NCI-H187 (cell line): ENCODE measurements at regions not wholly inside any gene's neighbourhood (a gene's known extent, or its start where the extent isn't known, plus 50 kb on each side); places are given as distances from the start of the nearest gene placed in this dataset.

Experiments used
- DNase-seq, 2 experiments: peaks; one replicate each; lab custom pipeline; 2025; lab: John Stamatoyannopoulos, UW

DNA sequence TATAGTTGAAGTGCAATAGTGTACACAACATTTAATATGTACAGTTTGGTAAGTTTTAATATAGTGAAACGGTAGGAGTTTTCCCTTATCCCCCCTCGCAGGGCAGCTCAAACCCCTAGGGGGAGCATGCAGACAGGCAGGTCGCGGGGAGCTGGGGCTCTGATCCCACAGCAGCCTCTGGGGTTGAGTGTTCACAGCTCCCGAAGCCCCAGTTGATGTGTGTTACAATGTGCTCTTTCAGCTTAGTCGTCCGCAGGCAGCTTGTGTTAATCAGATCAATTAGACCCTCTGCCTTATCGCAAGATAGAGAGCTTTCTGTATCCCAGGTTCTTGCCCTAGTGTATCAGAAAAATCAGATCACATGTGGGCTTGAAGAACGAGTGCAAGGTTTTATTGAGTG is 143.1 kb upstream of the CHRNA7 start:
- no peak for DNase-seq

DNA sequence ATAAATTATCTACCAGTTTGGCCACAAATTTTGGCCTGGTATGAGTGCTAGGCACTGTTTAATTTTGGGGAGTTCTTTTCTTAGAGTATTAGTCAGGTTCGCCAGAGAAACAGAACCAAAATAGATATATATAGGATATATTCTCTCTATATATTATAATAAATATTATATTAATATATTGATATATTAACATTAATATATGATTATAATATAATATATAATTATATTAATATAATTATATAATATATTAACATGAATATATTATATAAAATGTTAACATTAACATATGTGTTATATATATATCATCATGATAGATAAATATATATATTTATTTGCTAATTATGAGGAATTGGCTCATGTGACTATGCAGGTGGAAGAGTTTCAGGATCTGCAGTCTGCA is 137.8 kb upstream of the CHRNA7 start:
- DNase-seq = no peak

DNA sequence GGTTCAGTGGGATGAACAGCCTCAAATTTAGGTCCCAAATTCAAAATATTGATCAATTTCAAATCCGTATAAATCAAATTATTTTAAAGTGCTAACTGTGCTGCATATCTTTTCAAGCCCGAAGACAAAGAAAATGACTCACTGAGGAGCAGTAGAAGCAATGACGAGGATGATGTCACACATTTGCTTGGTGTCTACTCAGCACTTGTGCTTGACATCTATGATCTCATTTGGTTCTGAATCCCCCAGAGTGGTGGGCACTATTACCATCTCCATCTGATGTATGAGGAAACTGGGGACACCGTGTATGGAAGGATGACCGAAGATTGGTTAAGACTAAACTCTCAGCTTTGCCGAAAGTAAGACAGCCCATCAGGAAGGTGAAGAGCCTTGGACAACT is 136.5 kb upstream of the CHRNA7 start:
- no peak for DNase-seq

DNA sequence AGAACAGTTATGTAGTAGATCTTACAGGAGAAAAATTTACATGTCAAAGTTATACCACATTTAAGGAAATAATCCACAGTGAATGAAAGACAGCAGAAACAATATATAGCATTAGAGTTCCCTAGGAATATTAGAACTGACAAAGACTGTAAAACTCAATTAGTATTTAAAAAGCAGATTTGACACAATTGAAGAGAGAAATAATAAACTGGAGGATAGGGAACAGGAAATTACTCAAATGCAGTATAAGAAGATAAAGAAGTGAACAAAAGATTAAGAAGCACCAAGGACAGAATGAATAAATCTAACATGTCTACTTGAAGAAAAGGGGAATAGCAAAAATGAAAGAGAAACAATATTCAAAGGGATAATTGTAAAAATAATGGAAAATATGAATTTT is 132.6 kb upstream of the CHRNA7 start:
- DNase-seq = no peak

DNA sequence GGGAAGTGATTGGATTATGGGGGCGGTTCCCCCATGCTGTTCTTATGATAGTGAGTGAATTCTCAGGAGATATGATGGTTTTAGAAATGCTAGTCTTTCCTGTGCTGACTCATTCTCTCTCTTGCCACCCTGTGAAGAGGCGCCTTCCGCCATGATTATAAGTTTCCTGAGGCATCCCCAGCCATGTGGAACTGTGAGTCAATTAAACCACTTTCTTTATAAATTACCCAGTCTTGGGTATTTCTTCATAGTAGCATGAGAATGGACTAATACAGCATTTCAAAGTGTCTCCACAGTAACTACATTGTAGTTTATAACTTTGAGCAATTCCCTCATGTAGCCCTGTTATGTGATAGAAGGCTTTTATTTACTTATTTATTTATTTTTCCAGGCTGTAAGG is 128.8 kb upstream of the CHRNA7 start:
- no peak for DNase-seq

DNA sequence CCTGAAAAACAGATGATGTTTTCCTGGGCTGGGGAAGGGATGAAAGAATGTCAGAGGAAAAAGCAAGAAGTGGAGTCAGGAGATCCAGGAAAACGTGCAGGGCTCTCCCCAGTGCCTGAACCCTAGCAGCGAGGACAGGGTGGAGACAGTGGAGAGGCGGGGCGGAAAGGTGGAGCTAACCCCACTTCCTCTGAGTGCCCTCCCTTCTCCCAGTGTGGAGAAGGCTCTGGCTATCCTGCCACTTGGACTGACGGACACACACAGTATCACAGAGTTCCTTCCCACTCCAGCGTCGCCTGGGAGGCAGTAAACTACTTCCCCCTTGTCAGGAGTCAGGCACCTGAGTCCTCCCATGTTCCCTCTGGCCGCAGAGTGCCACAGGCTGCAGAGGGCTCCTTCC is 125.3 kb upstream of the CHRNA7 start:
- no peak for DNase-seq

DNA sequence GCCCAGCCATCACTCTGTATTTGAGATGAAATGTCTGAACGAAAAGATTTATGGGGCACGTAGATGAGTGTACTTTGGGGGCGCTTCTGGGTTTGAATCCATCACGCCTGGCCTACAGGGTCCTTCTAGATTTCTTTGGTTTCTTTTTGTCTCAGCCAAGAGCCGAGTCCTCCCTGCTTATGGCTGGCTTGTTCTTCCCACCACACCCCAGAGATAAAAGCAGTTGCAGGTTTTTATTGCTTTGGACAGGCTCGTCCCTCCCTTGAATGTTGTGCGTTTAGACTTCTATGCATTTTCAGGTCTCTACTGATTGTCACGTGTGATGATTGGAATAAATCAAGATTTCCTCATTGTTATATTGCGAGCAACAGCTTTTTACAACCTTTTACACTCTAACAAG is 104.8 kb upstream of the CHRNA7 start:
- DNase-seq = no peak

DNA sequence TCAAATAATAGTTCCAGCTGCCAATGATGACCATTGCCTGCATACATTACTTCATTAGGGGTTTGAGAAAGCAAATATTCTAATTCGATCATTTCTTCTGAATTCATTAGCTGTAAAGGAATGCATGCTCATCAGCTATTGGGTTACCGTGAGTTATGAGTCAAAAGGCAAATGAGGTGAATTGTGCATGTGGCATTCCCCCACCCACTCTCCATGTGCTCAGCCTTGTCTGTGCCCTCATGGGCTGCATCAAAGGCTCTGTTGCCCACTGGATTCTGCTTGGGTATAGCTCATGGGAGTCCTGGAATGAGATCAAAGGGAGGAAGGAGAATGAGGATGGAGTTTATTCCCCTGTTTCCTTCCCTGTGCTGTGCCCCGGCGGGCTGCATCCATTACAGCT is 99.3 kb upstream of the CHRNA7 start:
- DNase-seq = no peak

DNA sequence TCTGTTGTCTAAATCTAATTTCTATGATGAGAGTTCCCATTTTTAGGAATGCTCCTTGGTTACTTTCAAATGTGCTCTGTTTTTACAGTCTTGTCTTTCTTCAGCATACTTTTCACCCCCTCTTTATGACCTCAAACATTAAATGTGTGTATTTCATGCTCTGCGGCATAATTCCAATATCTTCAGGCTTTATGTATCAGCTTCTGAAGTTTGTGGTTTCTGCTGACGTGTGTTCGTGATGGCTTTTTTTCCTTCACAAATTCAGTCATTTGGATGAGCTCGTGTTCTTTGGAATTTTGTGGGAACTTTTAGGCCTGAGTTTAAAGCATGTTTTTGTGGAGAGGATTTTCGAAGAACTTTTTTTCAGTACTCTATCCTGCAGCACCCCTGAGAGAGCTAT is 97.7 kb upstream of the CHRNA7 start:
- no peak for DNase-seq

DNA sequence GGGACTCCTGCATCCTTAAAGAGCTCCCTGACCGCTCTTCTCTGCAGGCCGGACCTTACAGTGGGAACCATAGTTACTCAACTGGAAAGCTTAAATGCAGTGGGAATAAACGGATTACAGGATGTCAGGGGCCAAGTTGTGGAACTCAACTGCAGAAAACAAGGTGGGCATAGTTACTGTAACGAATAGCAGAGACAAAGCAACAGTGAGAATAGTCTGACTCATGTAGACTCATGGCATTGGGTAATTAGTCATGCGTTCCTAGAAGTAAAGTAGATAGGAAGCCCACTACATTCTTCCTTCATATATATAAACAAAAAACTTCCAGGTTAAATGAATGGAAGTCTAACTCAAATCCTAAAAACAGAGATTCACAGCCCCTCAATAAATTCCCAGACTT is 95.5 kb upstream of the CHRNA7 start:
- no peak for DNase-seq

DNA sequence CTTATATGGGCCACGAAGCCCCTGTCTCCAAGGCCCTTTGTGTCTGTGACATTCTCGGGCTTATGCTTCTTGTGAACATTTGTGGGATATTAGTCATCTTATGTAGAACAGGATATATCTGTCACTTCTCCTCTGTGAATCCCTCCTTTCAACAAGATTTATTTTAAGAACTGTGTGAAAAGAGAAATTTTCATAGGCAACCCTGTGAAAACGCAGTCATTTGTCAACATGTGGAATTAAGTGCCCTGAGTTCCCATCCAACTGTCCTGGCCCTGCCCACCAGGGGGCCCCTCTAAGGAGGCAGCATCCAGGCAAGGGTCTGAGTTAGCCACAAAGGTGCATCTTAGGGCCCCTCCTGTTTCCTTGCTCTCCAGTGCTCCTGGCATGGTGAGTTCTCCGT is 76.8 kb upstream of the CHRNA7 start:
- DNase-seq = no peak

DNA sequence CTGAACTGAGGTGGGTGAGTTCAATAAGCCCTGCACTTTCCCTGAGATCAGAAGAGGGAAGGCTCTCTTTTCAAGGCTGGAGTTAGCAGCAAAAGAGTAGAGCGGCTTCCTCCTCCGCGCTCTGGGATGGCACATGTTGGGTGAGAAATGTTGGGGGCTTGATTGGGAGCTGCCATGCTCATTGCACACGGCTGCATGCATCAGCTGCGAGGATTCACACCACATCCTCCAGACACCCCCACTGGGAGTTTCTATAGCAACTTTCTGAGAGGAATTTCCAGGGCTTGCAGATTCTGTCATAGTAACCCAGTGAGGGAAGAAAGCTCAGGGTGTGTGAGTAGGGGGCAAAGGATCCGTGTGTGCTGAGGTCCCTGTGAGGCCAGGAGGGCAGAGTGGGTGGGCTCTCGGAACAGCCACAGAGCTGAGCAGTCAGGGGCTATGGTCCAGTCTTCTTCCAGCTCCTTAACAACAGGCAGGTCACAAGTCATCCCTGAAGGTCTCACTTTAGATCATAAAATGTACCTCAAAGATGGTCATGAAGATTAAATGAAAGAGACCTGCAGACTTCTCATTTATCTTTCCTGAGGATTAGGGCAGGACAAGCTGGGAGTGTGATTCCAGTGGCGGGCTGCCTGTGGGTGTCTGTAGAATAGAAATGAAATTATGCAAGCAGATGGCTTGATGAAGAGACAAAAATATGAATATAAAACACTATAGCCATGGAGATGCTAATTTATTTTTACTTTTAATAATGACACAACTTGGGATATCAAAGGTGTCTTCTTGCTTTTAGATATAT is 75.7 kb upstream of the CHRNA7 start:
- DNase-seq = no peak

DNA sequence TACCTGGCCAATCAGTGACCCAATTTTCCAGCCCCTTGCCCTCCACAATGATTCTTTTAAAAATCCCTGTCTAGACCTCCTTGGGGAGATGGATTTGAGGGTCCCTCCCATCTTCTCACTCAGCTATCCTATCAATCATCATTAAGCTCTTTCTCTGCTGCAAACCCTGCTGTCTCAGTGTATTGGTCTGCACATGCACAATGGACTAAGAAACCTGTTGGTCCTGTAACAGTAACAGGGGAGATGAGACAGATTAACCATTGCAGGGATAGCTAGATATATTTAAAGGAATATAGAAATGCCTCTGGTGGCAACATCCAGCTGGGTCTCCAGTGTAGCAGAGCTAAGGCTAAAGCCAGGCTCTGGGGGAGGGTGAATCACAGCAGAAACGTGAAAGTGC is 74.6 kb upstream of the CHRNA7 start:
- DNase-seq = no peak

DNA sequence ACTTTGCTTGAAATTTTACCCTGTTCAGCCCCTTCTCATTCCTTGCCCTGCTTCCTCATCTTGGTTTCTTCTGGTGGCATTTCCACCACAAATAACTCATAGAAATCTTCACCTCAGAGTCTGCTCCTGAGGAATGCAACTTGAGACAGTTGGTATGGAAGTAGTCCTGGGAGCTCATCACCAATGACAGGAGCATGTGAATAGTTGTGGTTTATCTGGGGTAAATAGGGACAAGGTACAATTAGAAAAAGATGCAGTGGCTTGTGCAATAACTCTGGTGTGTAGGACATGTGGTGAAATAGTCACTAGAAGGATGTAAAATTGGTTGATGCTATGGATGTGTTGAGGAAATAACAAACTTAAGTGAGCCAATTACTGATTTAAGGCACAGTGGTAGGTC is 72.7 kb upstream of the CHRNA7 start:
- no peak for DNase-seq

DNA sequence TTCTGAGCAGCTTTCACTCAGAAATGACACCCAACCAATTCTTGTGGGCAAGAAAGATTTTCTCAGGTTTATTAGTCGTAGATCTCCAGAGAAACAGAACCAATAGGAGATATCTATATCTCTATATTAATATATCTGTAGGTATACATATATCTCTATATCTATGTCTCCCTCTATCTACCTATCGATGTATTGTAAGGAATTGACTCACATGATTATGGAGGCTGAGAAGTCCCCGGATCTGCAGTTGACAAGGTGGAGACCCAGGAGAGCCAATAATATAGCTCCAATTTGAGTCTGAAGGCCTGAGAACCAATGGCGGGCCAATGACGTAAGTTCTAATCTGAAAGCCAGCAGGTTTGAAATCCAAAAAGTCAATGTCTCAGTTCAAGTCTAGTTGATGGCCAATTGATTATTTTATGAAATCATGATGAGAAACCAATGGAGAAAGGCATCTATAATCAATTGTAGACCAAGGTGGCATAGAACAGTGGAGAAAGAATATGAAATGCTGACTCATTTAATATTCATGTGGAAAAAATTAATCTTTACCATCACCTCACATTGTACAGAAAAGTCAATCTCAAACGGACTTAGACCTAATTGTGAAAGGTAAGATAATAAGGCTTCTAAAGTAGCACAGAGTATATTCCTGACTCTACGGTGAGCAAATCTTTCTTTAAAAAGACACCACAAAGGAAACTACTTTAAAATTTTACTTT is 65.6 kb upstream of the CHRNA7 start:
- DNase-seq = no peak

DNA sequence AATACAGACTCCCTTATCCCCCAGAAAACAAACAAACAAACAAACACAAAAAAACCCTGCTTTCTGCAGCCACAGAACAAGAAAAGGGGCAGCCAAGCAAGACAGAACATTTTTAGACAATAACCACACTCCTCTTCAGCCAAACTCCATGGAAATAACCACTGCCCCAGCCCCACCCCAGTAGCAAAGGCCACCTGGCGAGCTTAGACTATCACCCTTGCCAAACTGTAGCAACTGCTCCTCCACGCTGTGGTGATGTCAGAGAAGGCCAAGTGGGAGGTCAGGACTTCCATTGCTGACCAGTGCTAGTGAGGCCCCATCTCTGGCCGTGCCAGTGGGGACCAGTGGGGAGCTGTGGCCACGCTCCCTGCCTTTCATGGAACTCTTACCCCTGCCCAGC is 60.3 kb upstream of the CHRNA7 start:
- no peak for DNase-seq

DNA sequence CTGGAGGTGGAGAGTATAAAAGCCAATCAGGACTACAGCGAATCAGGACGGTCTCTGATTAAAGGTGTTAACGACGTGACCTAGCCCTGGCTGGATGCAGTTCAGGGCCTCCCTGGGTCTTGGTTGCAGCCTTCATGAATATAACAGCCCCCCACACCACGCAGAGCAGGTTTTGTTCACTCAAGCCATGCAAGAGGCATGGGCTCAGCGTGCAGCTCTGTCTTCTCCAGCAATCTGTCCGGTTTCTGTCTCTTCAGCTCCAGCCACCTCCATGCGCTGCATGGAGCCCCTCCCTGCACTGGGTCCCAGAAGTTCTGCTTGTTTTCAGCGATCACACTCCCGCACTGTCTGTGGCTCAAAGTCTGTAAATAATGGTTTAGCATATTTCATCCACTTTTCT is 57.1 kb upstream of the CHRNA7 start:
- no peak for DNase-seq

DNA sequence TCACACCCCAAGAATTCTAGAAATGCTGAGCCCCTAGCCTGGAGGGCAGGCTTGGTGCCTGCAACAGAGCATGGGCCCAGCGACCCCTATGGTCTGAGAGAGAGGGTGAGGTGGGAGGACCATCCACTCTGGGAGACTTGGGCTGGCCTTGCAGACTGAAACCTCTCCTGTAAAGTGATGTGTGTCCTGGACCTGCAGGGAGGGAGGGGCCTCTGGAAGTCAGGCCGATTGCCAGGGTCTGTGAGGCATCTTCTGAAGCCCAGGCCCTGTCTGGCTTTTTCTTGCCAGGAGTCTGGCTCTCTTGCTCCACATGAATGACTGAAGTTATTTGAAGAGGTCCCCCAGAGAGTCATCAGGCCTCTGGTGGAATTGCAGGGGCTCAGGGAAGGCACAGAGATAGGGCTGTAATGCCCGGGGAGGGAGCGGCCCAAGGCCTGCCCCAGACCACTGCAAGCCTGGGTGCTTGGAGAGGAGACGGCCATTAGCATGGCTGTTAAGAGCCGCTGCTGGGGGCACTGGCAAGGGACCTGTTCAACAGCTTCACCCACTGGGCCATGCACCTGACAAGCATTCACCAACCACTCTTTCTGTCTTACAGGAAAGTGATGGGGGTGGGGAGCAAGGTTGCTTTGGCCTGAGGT is 56.0 kb upstream of the CHRNA7 start:
- DNase-seq = no peak

DNA sequence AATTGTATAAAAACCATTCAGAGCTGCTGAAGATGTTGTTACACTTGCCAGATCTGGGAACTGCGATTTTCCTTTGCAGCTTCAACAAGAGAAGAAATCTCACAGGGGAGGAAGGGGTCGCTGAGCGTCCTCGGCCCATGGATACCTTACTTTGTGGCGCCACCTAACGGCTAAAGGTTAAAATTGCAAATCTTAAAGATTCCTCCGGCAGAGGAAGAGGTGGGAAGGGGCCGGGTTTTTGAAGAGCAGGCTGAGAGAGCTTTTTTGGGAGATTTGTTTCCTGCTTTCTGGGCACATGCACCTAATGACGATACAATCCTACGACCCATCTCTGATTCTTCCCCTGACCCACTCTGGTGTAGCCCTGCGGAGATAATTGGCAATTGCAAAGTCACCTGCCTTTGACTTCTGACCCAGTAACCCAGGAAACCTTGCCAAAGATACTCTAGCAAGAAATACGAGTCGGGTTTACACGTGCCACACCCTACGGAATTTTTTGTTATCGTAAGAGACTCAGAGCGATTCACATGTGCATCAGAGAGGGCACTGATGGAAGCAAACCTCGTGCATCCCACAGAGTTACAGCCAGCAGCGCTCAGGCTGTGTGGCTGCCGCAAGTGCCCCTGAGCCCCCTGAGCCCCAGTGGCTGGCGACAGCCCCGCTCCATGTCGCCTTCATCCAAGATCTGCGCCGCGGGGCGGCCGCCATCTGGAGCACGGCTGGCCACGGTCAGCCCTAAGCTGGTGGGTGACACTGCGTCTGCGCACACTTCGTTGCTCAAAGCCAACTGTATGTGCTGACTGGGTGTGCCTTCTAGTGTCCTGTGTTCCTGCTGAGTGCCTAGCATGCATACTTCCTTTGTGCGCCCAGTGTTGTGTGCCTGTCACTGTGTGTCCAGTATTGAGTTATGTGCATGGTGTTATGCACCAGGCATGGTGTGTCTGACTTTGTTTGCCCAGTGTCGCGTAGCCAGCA is 55.2 kb upstream of the CHRNA7 start:
- DNase-seq = no peak

DNA sequence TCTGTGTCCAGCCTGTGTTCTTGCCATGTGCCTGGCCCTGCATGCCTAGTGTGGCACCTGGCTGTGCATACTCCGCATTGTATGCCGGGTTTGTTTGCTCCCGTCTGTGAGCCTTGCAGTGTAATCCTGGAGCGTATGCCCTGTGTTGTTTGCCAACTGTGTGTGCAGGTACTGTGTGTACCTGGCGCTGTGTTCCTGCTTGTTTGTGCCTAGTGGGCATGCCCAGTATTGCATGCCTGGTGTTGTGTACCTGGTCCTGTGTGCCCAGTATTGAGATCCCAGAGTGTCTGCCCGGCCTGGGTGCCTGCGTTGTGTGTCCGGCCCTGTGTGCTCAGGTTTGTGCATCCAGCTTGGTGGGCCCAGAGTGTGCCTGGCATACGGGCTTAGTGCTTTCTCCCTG is 54.5 kb upstream of the CHRNA7 start:
- no peak for DNase-seq

DNA sequence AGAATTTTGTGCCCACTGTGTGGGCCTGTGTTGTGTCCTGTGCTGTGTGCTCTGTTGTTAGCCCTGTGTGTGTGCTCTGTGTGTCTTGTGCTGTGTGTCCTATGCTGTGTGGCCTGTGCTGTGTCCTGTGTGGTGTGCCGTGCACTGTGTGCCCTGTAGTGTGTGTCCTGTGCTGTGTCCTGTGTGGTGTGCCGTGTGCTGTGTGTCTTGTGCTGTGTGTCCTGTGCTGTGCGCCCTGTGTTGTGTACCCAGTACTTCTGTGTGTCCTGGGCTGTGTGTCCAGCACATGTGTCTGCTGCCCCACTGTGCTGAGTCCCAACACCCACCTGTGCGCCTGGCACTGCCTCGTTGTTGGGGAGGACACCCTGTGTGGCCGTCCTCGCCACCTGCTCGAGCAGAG is 53.2 kb upstream of the CHRNA7 start:
- DNase-seq = no peak
